GM19468 (cell line): ENCODE measurements at regions not wholly inside any gene's neighbourhood (a gene's known extent, or its start where the extent isn't known, plus 50 kb on each side); places are given as distances from the start of the nearest gene placed in this dataset.

Experiments used
- ATAC-seq: cut with Tn5 transposase; IDR thresholded peaks from one replicate; pipeline ENCODE4 v1.9.1; 2021; ENCODE audit warnings: mild to moderate bottlenecking, moderate library complexity, moderate number of reproducible peaks; ENCODE audit not compliant: unreplicated experiment; ENCODE audit errors: extremely low read depth

DNA sequence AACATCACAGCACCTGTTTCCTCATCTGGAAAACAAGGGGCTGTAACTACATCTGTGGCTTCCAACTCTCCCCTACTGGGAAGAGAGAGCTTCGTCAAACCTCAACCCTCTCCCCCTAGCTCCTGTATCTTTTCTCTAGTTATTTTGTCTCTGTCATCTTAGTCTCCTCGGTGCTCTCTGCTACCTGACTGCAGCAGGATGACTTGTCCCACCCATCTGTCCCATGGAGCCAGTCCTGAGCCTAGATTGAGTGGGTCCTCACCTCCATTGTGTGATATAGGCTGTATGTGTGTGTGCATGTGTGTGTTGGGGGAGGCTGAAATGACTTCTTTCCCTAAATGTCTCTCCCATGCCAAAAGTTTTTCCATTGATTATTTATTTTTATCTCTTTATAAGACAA is 177.3 kb downstream of the EMP1 start:
- ATAC-seq, result no peak

GRCh38 chr12:13373131-13373530 is 176.6 kb downstream of the EMP1 start:
- ATAC-seq, result no peak

DNA sequence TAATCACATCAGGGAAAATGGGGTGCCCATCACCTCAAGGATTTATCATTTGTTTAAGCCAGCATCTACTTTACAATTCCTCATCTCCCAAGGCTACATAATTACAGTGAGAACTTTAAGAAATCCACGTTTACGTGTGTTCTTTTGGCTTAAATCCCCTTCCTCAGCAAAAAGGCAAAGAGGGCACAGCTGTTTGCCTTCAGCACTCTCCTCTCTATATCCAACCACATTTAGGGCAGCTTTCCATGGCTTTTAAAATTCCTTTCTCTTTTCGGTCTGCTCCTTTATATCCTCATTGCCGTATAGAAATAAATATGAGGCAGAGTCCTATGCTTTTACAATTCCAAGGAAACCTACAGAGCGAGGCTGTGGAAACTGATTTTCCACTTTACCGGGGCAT is 175.9 kb downstream of the EMP1 start:
- no peak for ATAC-seq

GRCh38 chr12:13371797-13372196 is 175.3 kb downstream of the EMP1 start:
- ATAC-seq, result no peak

GRCh38 chr12:13371367-13371766 is 174.8 kb downstream of the EMP1 start:
- no peak for ATAC-seq

GRCh38 chr12:13369474-13370056 is 173.0 kb downstream of the EMP1 start:
- ATAC-seq, result no peak

- ATAC-seq, result no peak
Observed at GRCh38 chr12:13368971-13369370, 172.4 kb downstream of the EMP1 start.

- ATAC-seq, result no peak
Observed at GRCh38 chr12:13368431-13368830, 171.9 kb downstream of the EMP1 start.

GRCh38 chr12:13367973-13368372 is 171.4 kb downstream of the EMP1 start:
- no peak for ATAC-seq

GRCh38 chr12:13365748-13366366 is 169.3 kb downstream of the EMP1 start:
- ATAC-seq, result no peak

GRCh38 chr12:13362260-13362841 is 165.8 kb downstream of the EMP1 start:
- ATAC-seq, result peak; percentile 81

- ATAC-seq, result no peak
Observed at GRCh38 chr12:13359636-13360035, 163.1 kb downstream of the EMP1 start.

GRCh38 chr12:13358391-13358905 is 161.9 kb downstream of the EMP1 start:
- ATAC-seq, result no peak

GRCh38 chr12:13350946-13351345 is 154.4 kb downstream of the EMP1 start:
- no peak for ATAC-seq

DNA sequence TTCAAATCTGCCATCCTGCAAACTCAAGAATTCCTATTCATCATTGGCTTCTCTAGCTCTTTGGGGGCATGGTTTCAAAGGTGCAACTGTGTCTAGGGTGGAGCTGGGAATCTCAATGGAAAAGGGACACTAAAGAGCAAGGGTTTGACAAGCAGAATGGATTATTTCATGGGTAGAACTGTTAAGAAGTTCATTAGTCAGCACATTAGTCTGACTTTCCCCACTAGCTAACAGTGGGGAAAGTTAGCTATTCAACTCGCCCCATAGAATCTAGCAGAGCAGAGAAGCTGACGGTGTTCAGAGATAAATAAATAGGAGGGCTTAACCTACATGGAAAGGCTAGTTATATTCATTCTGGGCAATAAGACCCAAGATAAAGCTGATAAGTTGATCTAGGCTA is 153.9 kb downstream of the EMP1 start:
- ATAC-seq, result no peak

- no peak for ATAC-seq
Observed at GRCh38 chr12:13348464-13348863, 151.9 kb downstream of the EMP1 start.

GRCh38 chr12:13347241-13348043 is 150.9 kb downstream of the EMP1 start:
- ATAC-seq, result no peak

- ATAC-seq, result no peak
Observed at GRCh38 chr12:13345722-13346121, 149.2 kb downstream of the EMP1 start.

DNA sequence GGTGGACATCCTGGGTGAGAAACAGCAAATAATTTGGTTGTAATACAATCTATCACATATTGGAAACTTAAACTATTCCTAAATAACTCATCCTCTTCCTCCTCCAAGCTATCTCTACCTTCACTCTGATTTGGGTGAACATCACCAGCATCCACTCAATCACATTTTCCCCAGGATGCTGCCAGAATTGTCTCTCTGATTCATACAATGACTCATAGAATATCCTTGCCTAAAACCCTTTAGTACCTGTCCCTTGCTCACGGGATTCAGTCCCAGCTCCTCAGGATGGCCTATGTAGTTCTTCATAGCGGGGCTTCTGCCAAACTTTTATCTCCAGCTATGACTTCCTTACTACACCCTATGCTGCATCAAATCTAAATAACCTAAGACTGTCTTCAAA is 146.8 kb downstream of the EMP1 start:
- ATAC-seq, result no peak

DNA sequence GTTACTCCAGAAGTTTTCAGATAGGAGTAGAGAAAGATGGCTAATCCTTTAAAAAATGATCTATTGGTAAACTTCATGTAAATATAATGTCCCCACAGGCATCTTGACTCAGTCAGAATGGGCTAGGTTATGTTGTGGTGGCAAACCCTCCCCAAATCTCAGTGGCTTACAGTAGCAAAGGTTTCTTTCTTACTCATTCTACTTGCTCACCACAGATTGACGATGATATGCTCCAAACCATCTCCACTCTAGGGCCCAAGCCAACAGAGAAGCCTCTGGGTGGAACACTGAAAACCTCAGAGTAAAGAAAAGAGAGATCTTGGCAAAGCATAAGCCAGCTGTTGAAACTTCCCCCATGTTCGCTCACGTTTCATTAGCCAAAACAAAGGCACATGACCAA is 146.4 kb downstream of the EMP1 start:
- ATAC-seq, result no peak

GRCh38 chr12:13340149-13340548 is 143.6 kb downstream of the EMP1 start:
- no peak for ATAC-seq
